ENCODE measurements at regions not wholly inside any gene's neighbourhood (a gene's known extent, or its start where the extent isn't known, plus 50 kb on each side); places are given as distances from the start of the nearest gene placed in this dataset.

GRCh38 chr7:108973075-108973474 lies 403.4 kb downstream of the DNAJB9 start:
- Histone ChIP-seq H3K27me3 (no peaks in the 10 kb centered on the region), H3K27ac (no peak overlapping the region), H3K36me3 (no peaks in the 10 kb centered on the region), H3K4me3 (no peak overlapping the region), H3K9me3 (no peaks in the 10 kb centered on the region), H3K4me1 (no peaks in the 10 kb centered on the region)
- intact Hi-C loops (cut with DNase I), result no loop called here
- no peak for DNase-seq (ENCODE audit: extremely low spot score in 2 of 2)
- no peak for TF ChIP-seq POLR2A (IDR thresholded peaks at IDR 0.05)
- TF ChIP-seq POLR2AphosphoS5 (IDR thresholded peaks at IDR 0.05; ENCODE audit: insufficient read depth in 1 of 2, low read depth in 1 of 2), result no peak
- TF ChIP-seq CTCF (IDR thresholded peaks at IDR 0.05), result no peak

GRCh38 chr7:108974641-108975040 lies 405.0 kb downstream of the DNAJB9 start:
- no peak for DNase-seq (ENCODE audit: extremely low spot score in 2 of 2)
- TF ChIP-seq CTCF (IDR thresholded peaks at IDR 0.05) (no peak), POLR2AphosphoS5 (IDR thresholded peaks at IDR 0.05; ENCODE audit: insufficient read depth in 1 of 2, low read depth in 1 of 2) (no peak), POLR2A (IDR thresholded peaks at IDR 0.05) (no peak)
- Histone ChIP-seq H3K4me1 (no peaks in the 10 kb centered on the region), H3K27ac (no peak overlapping the region), H3K4me3 (no peak overlapping the region), H3K27me3 (no peaks in the 10 kb centered on the region), H3K36me3 (no peaks in the 10 kb centered on the region), H3K9me3 (no peaks in the 10 kb centered on the region)
- intact Hi-C loops (cut with DNase I), result no loop called here

- Histone ChIP-seq H3K27ac (no peak overlapping the region), H3K4me3 (no peak overlapping the region), H3K27me3 (no peaks in the 10 kb centered on the region), H3K36me3 (no peaks in the 10 kb centered on the region), H3K4me1 (no peaks in the 10 kb centered on the region), H3K9me3 (no peaks in the 10 kb centered on the region)
- TF ChIP-seq CTCF (IDR thresholded peaks at IDR 0.05), result no peak
- no peak for TF ChIP-seq POLR2A (IDR thresholded peaks at IDR 0.05)
- TF ChIP-seq POLR2AphosphoS5 (IDR thresholded peaks at IDR 0.05; ENCODE audit: insufficient read depth in 1 of 2, low read depth in 1 of 2), result no peak
- no peak for DNase-seq (ENCODE audit: extremely low spot score in 2 of 2)
- intact Hi-C loops (cut with DNase I), result no loop called here
These were observed 415.4 kb downstream of the DNAJB9 start for GRCh38 chr7:108985037-108985436.

- H3K36me3 ChIP-seq, result no peaks in the 10 kb centered on the region
- no peak for DNase-seq (ENCODE audit: extremely low spot score in 2 of 2)
- no peaks in the 10 kb centered on the region for H3K4me1 ChIP-seq
- intact Hi-C loops (cut with DNase I), result no loop called here
- no peak for TF ChIP-seq POLR2AphosphoS5 (IDR thresholded peaks at IDR 0.05; ENCODE audit: insufficient read depth in 1 of 2, low read depth in 1 of 2)
- no peak for TF ChIP-seq POLR2A (IDR thresholded peaks at IDR 0.05)
- no peak for TF ChIP-seq CTCF (IDR thresholded peaks at IDR 0.05)
- no peak overlapping the region for H3K4me3 ChIP-seq
- H3K27ac ChIP-seq, result no peak overlapping the region
- no peaks in the 10 kb centered on the region for H3K9me3 ChIP-seq
- no peaks in the 10 kb centered on the region for H3K27me3 ChIP-seq
These were observed 419.6 kb downstream of the DNAJB9 start for GRCh38 chr7:108989319-108989718.

GRCh38 chr7:108997480-108997879 lies 427.8 kb downstream of the DNAJB9 start:
- intact Hi-C loops (cut with DNase I), result no loop called here
- no peaks in the 10 kb centered on the region for H3K4me1 ChIP-seq
- H3K36me3 ChIP-seq, result no peaks in the 10 kb centered on the region
- no peaks in the 10 kb centered on the region for H3K9me3 ChIP-seq
- DNase-seq (ENCODE audit: extremely low spot score in 2 of 2), result no peak
- TF ChIP-seq POLR2A (IDR thresholded peaks at IDR 0.05), result no peak
- no peak for TF ChIP-seq CTCF (IDR thresholded peaks at IDR 0.05)
- no peak for TF ChIP-seq POLR2AphosphoS5 (IDR thresholded peaks at IDR 0.05; ENCODE audit: insufficient read depth in 1 of 2, low read depth in 1 of 2)
- no peak overlapping the region for H3K4me3 ChIP-seq
- H3K27ac ChIP-seq, result no peak overlapping the region
- no peaks in the 10 kb centered on the region for H3K27me3 ChIP-seq
